ENCODE measurements at regions not wholly inside any gene's neighbourhood (a gene's known extent, or its start where the extent isn't known, plus 50 kb on each side); places are given as distances from the start of the nearest gene placed in this dataset.

DNA sequence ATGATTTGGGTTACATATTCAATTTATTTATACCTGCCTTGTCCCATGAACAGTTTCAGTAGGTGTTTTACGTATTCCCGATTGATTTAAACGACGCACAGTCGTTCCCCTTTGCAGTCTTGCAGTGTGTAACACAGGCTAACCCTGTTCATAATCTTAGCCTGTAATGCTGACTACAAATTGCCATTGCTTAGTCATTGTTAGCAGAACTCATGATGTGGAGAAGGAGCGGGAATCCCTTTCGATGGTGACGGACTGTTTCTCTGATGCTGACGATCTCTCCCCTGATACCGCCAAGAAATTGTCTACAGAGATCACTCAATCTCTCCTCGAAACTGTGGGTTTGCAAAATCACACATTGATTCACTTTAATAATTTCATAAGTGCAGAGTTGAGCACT, 93.2 kb downstream of the MRPL36 start:
- H3K79me2 ChIP-seq (ENCODE audit: control insufficient read depth, insufficient read depth, low read length) = no peaks in the 10 kb centered on the region
- H3K4me3 ChIP-seq = no peak overlapping the region
- no peaks in the 10 kb centered on the region for H4K20me1 ChIP-seq (ENCODE audit: control insufficient read depth, insufficient read depth)
- no peak for TF ChIP-seq BRCA1 (IDR thresholded peaks at IDR 0.05; ENCODE audit: low read depth, low read length)
- H3K4me2 ChIP-seq (ENCODE audit: control insufficient read depth, insufficient read depth) = no peak overlapping the region
- BruUV-seq (replicated peaks) = no TSS peak
- FAIRE-seq = no peak
- RAD21 ChIA-PET (ENCODE audit: unreplicated experiment) = no interaction called here
- H3K9me3 ChIP-seq (replicated peaks; ENCODE audit: control insufficient read depth, insufficient read depth, low read length) = no peaks in the 10 kb centered on the region
- no peak overlapping the region for H3K9ac ChIP-seq (ENCODE audit: control insufficient read depth, insufficient read depth, low read length)
- no peak overlapping the region for H3K27ac ChIP-seq (ENCODE audit: control insufficient read depth, insufficient read depth)
- WGBS (ENCODE audit: insufficient coverage, insufficient replicate concordance, low lambda C conversion rate, missing lambda C conversion rate) = 2% methylated on average over 11 of the region's 11 CpGs
- no peak overlapping the region for H2AFZ ChIP-seq (ENCODE audit: control insufficient read depth, low read depth, low read length)
- no peak for DNase-seq (ENCODE audit: low read depth, low spot score)
- no peak for ATAC-seq
- no peaks in the 10 kb centered on the region for H3K36me3 ChIP-seq (ENCODE audit: control insufficient read depth in 2 of 2, insufficient read depth in 2 of 2, low read length in 1 of 2)
- H3K27me3 ChIP-seq (replicated peaks in 1 of 2; ENCODE audit: control insufficient read depth in 2 of 2, insufficient read depth in 2 of 2, low read length in 1 of 2) = peaks cover 0 to 2% of the 10 kb centered on the region in 2 experiments; a peak in 2 of 4 replicates
- intact Hi-C loops (cut with micrococcal nuclease; ENCODE audit: unreplicated experiment) (no loop called here), in situ Hi-C loops (cut with MboI) (no loop called here)
- SMC1A ChIA-PET (ENCODE audit: uncharacterized antibody, unreplicated experiment) = no interaction called here
- CTCF ChIA-PET = interaction anchor here (1.5 kb wide), 1 partner anchor 50 kb away, joined by 3 read pairs; no protein-coding TSS in a partner anchor
- POLR2A ChIA-PET = no interaction called here
- H3K4me1 ChIP-seq (ENCODE audit: control insufficient read depth, insufficient read depth, low read length) = no peaks in the 10 kb centered on the region

DNA sequence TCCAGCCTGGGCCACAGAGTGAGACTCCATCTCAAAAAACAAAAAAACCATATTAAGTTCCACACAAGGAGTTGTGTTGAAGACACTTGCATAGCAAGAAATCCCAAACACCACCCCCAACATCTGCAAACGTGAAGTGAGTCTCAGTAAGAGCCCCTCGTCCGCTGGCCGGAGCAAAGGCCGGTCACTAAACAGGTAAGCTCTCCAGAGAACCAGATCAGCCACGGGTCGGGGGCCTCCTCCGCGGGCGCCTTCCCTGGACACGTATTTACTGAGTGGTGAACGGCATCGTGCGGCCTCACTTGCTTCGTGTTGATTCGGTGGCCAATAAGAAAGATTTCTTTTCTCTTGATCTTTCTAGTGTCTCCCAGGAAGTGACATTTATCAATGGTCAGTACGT, 93.6 kb downstream of the MRPL36 start:
- CTCF ChIA-PET = interaction anchor here (1.5 kb wide), 1 partner anchor 50 kb away, joined by 3 read pairs; no protein-coding TSS in a partner anchor
- in situ Hi-C loops (cut with MboI) (no loop called here), intact Hi-C loops (cut with micrococcal nuclease; ENCODE audit: unreplicated experiment) (no loop called here)
- no peaks in the 10 kb centered on the region for H4K20me1 ChIP-seq (ENCODE audit: control insufficient read depth, insufficient read depth)
- H3K27ac ChIP-seq (ENCODE audit: control insufficient read depth, insufficient read depth) = no peak overlapping the region
- POLR2A ChIA-PET = no interaction called here
- H3K36me3 ChIP-seq (ENCODE audit: control insufficient read depth in 2 of 2, insufficient read depth in 2 of 2, low read length in 1 of 2) = no peaks in the 10 kb centered on the region
- no peak overlapping the region for H2AFZ ChIP-seq (ENCODE audit: control insufficient read depth, low read depth, low read length)
- no peak overlapping the region for H3K4me2 ChIP-seq (ENCODE audit: control insufficient read depth, insufficient read depth)
- WGBS (ENCODE audit: insufficient coverage, insufficient replicate concordance, low lambda C conversion rate, missing lambda C conversion rate) = 44% methylated on average over 17 of the region's 17 CpGs
- FAIRE-seq (no peak), ATAC-seq (no peak), DNase-seq (ENCODE audit: low read depth, low spot score) (no peak)
- RAD21 ChIA-PET (ENCODE audit: unreplicated experiment) = no interaction called here
- BruUV-seq (replicated peaks) = no TSS peak
- SMC1A ChIA-PET (ENCODE audit: uncharacterized antibody, unreplicated experiment) = no interaction called here
- no peaks in the 10 kb centered on the region for H3K4me1 ChIP-seq (ENCODE audit: control insufficient read depth, insufficient read depth, low read length)
- H3K9me3 ChIP-seq (replicated peaks; ENCODE audit: control insufficient read depth, insufficient read depth, low read length) = no peaks in the 10 kb centered on the region
- no peaks in the 10 kb centered on the region for H3K79me2 ChIP-seq (ENCODE audit: control insufficient read depth, insufficient read depth, low read length)
- H3K9ac ChIP-seq (ENCODE audit: control insufficient read depth, insufficient read depth, low read length) = no peak overlapping the region
- H3K27me3 ChIP-seq (replicated peaks in 1 of 2; ENCODE audit: control insufficient read depth in 2 of 2, insufficient read depth in 2 of 2, low read length in 1 of 2) = peaks cover 0 to 2% of the 10 kb centered on the region in 2 experiments; a peak in 2 of 4 replicates
- H3K4me3 ChIP-seq = no peak overlapping the region
- TF ChIP-seq IRF4 (IDR thresholded peaks at IDR 0.05; ENCODE audit: low read depth, low read length) = no peak
- TF ChIP-seq, protein P1, sequence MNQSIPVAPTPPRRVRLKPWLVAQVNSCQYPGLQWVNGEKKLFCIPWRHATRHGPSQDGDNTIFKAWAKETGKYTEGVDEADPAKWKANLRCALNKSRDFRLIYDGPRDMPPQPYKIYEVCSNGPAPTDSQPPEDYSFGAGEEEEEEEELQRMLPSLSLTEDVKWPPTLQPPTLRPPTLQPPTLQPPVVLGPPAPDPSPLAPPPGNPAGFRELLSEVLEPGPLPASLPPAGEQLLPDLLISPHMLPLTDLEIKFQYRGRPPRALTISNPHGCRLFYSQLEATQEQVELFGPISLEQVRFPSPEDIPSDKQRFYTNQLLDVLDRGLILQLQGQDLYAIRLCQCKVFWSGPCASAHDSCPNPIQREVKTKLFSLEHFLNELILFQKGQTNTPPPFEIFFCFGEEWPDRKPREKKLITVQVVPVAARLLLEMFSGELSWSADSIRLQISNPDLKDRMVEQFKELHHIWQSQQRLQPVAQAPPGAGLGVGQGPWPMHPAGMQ (IDR thresholded peaks at IDR 0.05; ENCODE audit: borderline replicate concordance) = no peak
- TF ChIP-seq, protein P2, sequence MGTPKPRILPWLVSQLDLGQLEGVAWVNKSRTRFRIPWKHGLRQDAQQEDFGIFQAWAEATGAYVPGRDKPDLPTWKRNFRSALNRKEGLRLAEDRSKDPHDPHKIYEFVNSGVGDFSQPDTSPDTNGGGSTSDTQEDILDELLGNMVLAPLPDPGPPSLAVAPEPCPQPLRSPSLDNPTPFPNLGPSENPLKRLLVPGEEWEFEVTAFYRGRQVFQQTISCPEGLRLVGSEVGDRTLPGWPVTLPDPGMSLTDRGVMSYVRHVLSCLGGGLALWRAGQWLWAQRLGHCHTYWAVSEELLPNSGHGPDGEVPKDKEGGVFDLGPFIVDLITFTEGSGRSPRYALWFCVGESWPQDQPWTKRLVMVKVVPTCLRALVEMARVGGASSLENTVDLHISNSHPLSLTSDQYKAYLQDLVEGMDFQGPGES (IDR thresholded peaks at IDR 0.05) = no peak
- TF ChIP-seq SREBF2 (IDR thresholded peaks at IDR 0.05; ENCODE audit: low read length) = no peak
- no peak for TF ChIP-seq ESRRA (IDR thresholded peaks at IDR 0.05; ENCODE audit: low read length)
- TF ChIP-seq ZNF687 (IDR thresholded peaks at IDR 0.05) = no peak
- TF ChIP-seq BHLHE40 (IDR thresholded peaks at IDR 0.05; ENCODE audit: borderline replicate concordance in 1 of 2, low read depth in 2 of 2, low read length in 1 of 2) = no peak
- no peak for TF ChIP-seq NR2C2 (IDR thresholded peaks at IDR 0.05; ENCODE audit: borderline replicate concordance, control insufficient read depth, insufficient read length, low read depth)

Measured in GM12878 (cell line).